AG09309 (cell line): ENCODE measurements at regions not wholly inside any gene's neighbourhood (a gene's known extent, or its start where the extent isn't known, plus 50 kb on each side); places are given as distances from the start of the nearest gene placed in this dataset.

ENCODE experiments used
- DNase-seq: peaks from one replicate; pipeline ENCODE4 v3.0.0-alpha.2; 2010; ENCODE audit warnings: low read depth
- H3K4me3 ChIP-seq: 2 replicates; pipeline ENCODE4 v1.5.1; 2011; ENCODE audit warnings: mild to moderate bottlenecking, low read depth, low read length, moderate library complexity; ENCODE audit not compliant: control insufficient read depth
- CTCF ChIP-seq: IDR thresholded peaks from 2 replicates; pipeline ENCODE4 v1.5.1; 2011; ENCODE audit warnings: mild to moderate bottlenecking, low read depth, low read length, inconsistent platforms; ENCODE audit not compliant: insufficient read depth, control insufficient read depth; ENCODE audit errors: missing control alignments

DNA sequence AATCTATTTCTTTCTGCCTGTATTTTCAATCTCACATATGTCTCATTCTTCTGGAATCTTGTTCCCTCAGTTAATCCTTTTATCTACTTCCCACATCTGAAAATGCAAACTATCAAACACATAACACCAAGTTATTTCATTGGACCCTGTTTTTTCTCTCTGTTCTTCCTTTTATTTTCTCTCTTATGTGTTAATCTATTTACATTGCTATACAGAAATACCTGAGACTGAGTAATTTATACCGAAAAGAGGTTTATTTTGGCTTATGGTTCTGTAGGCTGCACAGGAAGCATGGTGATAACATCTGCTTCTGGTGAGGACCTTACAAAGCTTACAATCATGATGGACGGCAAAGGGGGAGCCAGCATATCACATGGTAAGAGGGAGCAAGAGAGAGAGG lies 247.6 kb downstream of the TGFB2 start:
- no peak overlapping the region for H3K4me3 ChIP-seq
- no peak for TF ChIP-seq CTCF
- no peak for DNase-seq

GRCh38 chr1:218600968-218601367 lies 255.8 kb downstream of the TGFB2 start:
- no peak for TF ChIP-seq CTCF
- no peak overlapping the region for H3K4me3 ChIP-seq
- no peak for DNase-seq

- TF ChIP-seq CTCF = no peak
- H3K4me3 ChIP-seq = no peak overlapping the region
- DNase-seq = no peak
Measured at GRCh38 chr1:218604217-218604616, 259.1 kb downstream of the TGFB2 start.

DNA sequence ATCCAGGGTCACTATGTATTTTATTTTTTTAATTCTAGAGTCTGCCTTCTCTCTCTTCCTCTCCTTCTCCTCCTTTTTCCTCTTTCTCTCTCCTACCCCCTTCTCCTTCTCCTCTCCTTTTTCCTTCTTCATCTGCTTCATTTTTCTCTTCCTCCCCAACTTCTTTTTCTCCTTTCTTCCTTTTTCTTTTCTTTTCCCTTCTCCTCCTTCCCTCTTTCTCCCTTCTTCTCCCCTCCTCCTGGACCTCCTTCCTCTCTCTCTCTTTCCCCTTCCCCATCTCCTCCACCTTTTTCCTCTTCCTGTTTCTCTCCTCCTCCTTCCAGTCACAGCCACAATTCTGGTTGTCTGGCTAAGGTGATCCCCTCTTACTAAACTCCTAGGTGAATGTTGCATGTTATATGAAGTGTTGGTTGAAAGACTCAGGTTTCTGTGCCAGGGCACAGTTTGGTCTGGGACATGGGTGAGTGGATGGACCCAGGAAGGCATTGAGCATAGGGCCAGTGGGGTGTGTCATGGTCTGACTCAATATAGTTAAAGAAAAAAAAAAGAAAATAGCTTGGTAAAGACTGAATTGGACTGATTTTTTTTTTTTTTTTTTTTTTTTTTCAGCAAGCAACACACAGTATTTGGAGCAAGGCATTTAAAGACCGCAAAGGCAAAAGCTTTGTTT lies 266.9 kb downstream of the TGFB2 start:
- no peak for DNase-seq
- TF ChIP-seq CTCF = no peak
- no peak overlapping the region for H3K4me3 ChIP-seq

- DNase-seq = no peak
- TF ChIP-seq CTCF = no peak
- H3K4me3 ChIP-seq = no peak overlapping the region
Measured at GRCh38 chr1:218613105-218613504, 268.0 kb downstream of the TGFB2 start.

GRCh38 chr1:218614031-218614430 lies 268.9 kb downstream of the TGFB2 start:
- no peak for TF ChIP-seq CTCF
- no peak for DNase-seq
- no peak overlapping the region for H3K4me3 ChIP-seq
